ENCODE measurements at regions not wholly inside any gene's neighbourhood (a gene's known extent, or its start where the extent isn't known, plus 50 kb on each side); places are given as distances from the start of the nearest gene placed in this dataset.

DNA sequence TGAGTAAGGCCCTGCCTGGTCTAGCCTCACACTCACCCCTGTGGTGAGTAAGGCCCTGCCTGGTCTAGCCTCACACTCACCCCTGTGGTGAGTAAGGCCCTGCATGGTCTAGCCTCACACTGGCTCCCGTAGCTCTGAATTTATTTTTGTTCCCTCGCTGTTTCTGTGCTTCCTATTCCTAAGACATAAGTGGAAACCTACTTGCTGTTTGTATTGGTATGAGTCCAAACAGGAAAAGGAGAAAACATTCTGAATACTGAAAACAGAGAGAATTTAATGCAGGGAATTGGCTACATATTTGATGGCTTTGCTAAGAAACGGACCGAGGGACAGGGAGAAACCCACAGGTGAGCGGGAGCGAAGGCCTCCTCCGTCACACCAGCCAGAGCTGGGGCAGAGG is 267.8 kb downstream of the FOXL1 start:
- TF ChIP-seq POLR2A (IDR thresholded peaks at IDR 0.05) = no peak
- TF ChIP-seq POLR2AphosphoS5 (IDR thresholded peaks at IDR 0.05) = no peak
- TF ChIP-seq, protein P1, sequence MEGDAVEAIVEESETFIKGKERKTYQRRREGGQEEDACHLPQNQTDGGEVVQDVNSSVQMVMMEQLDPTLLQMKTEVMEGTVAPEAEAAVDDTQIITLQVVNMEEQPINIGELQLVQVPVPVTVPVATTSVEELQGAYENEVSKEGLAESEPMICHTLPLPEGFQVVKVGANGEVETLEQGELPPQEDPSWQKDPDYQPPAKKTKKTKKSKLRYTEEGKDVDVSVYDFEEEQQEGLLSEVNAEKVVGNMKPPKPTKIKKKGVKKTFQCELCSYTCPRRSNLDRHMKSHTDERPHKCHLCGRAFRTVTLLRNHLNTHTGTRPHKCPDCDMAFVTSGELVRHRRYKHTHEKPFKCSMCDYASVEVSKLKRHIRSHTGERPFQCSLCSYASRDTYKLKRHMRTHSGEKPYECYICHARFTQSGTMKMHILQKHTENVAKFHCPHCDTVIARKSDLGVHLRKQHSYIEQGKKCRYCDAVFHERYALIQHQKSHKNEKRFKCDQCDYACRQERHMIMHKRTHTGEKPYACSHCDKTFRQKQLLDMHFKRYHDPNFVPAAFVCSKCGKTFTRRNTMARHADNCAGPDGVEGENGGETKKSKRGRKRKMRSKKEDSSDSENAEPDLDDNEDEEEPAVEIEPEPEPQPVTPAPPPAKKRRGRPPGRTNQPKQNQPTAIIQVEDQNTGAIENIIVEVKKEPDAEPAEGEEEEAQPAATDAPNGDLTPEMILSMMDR (IDR thresholded peaks at IDR 0.05) = no peak
